GM21825 (cell line): ENCODE measurements at regions not wholly inside any gene's neighbourhood (a gene's known extent, or its start where the extent isn't known, plus 50 kb on each side); places are given as distances from the start of the nearest gene placed in this dataset.

Experiments
- ATAC-seq: cut with Tn5 transposase; IDR thresholded peaks from one replicate; pipeline ENCODE4 v1.9.1; 2021; ENCODE audit warnings: mild to moderate bottlenecking, moderate library complexity; ENCODE audit not compliant: unreplicated experiment

GRCh38 chr14:98280436-98280835 is 991.6 kb downstream of the BCL11B start:
- no peak for ATAC-seq

- ATAC-seq: no peak
Measured at GRCh38 chr14:98288825-98289224, 983.2 kb downstream of the BCL11B start.

- no peak for ATAC-seq
Measured at GRCh38 chr14:98290596-98290995, 981.4 kb downstream of the BCL11B start.

GRCh38 chr14:98292191-98292590 is 979.8 kb downstream of the BCL11B start:
- ATAC-seq: no peak

GRCh38 chr14:98293576-98293975 is 978.4 kb downstream of the BCL11B start:
- no peak for ATAC-seq

- no peak for ATAC-seq
Measured at GRCh38 chr14:98296895-98297294, 975.1 kb downstream of the BCL11B start.

- ATAC-seq: no peak
Measured at GRCh38 chr14:98297567-98297966, 974.4 kb downstream of the BCL11B start.

- no peak for ATAC-seq
Measured at GRCh38 chr14:98298481-98299244, 973.3 kb downstream of the BCL11B start.

GRCh38 chr14:98301681-98302080 is 970.3 kb downstream of the BCL11B start:
- no peak for ATAC-seq

- no peak for ATAC-seq
Measured at GRCh38 chr14:98304574-98304973, 967.4 kb downstream of the BCL11B start.

GRCh38 chr14:98309591-98309990 is 962.4 kb downstream of the BCL11B start:
- no peak for ATAC-seq

GRCh38 chr14:98312006-98312405 is 960.0 kb downstream of the BCL11B start:
- no peak for ATAC-seq

- ATAC-seq: no peak
Measured at GRCh38 chr14:98321841-98322240, 950.2 kb downstream of the BCL11B start.

- ATAC-seq: no peak
Measured at GRCh38 chr14:98323836-98324235, 948.2 kb downstream of the BCL11B start.

GRCh38 chr14:98325761-98326160 is 946.2 kb downstream of the BCL11B start:
- no peak for ATAC-seq

- no peak for ATAC-seq
Measured at GRCh38 chr14:98328496-98328895, 943.5 kb downstream of the BCL11B start.

GRCh38 chr14:98334186-98334585 is 937.8 kb downstream of the BCL11B start:
- no peak for ATAC-seq

GRCh38 chr14:98341211-98341610 is 930.8 kb downstream of the BCL11B start:
- ATAC-seq: no peak

- ATAC-seq: no peak
Measured at GRCh38 chr14:98345161-98345560, 926.8 kb downstream of the BCL11B start.

GRCh38 chr14:98347686-98348085 is 924.3 kb downstream of the BCL11B start:
- no peak for ATAC-seq

- no peak for ATAC-seq
Measured at GRCh38 chr14:98348505-98348904, 923.5 kb downstream of the BCL11B start.

GRCh38 chr14:98350213-98350612 is 921.8 kb downstream of the BCL11B start:
- ATAC-seq: no peak

GRCh38 chr14:98364961-98365360 is 907.0 kb downstream of the BCL11B start:
- no peak for ATAC-seq
